Activated T-cell treated with anti-CD3 and anti-CD28 coated beads for 48 hours (primary cell): ENCODE measurements at regions not wholly inside any gene's neighbourhood (a gene's known extent, or its start where the extent isn't known, plus 50 kb on each side); places are given as distances from the start of the nearest gene placed in this dataset.
"Not testable (repeated sequence)": the region's sequence is repeated elsewhere in the genome, so short reads cannot be mapped to it uniquely, and the experiment has no call there.

Experiments
- DNase-seq: peaks from one replicate; pipeline ENCODE4 v3.0.0-alpha.2; 2020; ENCODE audit warnings: low read depth

- DNase-seq: no peak
These were observed 144.5 kb upstream of the KCNJ15 start for GRCh38 chr21:38112219-38112789.

- DNase-seq: no peak
These were observed 142.0 kb upstream of the KCNJ15 start for GRCh38 chr21:38114717-38115333.

GRCh38 chr21:38115870-38116269 is 140.9 kb upstream of the KCNJ15 start:
- no peak for DNase-seq

- DNase-seq: no peak
These were observed 137.0 kb upstream of the KCNJ15 start for GRCh38 chr21:38119793-38120192.

- not testable (repeated sequence) for DNase-seq
These were observed 136.2 kb upstream of the KCNJ15 start for GRCh38 chr21:38120679-38120983.

DNA sequence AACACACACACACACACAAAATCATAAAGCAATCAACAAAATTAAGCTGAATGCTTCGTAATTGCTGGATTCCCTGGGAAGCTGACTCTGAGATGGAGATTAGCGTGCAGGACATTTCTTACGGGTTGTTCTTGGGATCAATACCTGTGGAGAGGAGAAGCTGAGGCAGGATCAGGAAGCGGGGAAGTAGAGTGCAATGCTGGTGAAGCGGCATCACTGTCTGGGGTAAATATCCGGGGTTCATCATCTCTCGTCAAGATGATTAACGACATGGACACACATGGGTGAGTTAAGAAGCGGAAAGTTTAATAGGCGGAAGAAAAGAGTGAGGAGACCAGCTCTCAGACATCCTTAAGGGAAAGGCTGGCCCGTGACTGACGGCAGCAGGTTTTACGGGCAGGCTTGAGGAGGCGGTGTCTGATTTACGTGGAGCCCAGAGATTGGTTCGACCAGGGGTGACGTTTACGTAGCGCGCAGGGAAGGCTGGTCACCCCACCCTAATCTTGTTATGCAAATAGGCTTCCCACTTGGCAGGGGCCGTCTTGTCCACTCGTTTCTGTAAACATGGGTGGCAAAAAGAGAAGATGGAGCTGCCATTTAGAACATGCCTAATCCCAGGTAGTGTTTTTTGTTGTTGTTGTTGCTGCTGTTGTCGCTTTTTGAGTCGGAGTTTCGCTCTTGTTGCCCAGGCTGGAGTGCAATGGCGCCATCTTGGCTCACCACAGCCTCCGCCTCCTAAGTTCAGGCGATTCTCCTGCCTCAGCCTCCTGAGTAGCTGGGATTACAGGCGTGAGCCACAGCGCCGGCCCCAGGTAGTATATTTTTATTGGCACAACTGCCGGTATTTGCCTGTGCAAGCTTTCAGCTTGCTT is 135.6 kb upstream of the KCNJ15 start:
- no peak for DNase-seq

DNA sequence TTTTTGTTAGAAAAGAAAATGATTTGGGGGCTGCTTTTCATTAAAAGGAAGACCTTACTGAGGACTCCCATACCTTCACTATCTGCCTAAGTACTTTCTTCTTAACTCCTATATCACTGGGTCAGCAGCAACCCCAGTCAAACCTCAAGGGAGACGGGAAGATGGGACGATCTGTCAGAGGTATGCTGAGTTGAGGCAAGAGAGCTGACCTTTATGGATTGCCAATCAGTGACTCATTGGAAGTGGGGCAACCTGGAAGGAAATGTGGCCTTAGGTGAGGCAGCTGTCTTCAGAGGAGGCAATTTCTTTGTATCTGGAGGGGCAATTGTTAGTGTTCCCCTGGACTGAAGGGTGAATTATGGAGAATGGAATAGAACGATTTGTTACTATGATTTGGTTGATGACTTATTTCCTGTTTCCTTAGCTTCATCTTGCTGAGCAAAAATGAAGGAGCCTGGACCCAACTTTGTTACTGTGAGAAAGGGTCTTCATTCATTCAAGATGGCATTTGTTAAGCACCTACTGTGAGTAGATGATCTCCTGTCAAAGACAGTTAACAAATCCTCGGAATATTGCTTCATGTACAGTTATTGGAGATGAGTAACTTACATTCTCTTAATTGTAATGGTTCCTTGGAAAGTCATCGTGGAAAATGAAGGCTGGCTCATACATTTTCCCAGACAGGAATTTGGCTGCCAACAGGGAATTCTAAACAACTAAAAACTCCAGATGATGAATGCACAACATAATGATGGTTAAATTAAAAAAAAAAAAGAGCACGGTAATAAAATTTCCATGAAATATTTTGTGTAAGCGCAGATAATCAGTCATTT is 134.7 kb upstream of the KCNJ15 start:
- DNase-seq: no peak

DNA sequence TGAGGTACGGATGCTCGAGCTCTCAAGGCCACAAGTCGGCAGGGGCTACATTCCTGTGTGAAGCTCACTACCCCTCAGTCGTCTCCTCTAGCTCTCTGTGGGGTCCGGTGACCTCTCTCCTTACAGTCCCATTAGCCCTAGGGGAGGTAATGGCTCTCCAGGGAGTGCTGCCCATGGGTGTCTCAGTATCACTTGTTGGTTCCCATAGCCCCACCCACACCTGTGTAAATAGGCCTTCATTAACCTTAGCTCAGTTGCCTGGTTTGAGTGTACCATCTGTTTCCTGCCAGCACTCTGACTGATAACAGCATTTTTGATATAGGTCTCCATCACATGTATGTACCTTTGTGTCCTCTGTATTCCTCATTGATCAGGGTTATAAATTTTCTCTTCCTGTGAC is 133.2 kb upstream of the KCNJ15 start:
- no peak for DNase-seq

DNA sequence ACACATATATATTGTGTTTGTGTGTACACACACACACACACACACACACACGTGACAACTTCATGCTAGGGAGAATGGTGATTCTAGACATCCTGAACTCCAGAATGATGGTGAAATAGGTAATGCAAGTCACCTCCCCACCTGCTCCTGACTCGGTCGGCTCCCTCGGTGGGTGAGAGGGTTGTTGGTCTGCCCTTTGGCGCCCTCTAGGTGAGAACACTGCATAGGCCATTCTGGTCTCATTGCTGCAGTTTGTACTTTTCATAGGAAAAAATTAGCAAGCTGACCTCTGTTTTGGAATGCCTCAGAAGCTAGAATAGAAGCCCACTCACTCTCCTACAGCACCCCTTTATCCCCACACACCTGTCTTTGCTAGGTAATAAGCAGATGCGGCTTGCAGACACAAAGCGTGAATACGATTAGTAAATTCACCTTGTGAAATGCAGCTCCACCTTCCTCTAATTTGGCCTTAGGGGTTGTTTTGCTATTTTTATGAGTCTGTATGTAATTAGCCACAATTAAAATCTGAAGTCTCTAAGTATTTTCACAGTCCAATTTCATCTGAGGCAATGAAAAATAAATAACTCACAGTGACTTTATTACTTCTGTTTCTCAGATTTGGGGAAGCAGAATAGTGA is 130.0 kb upstream of the KCNJ15 start:
- DNase-seq: peak; percentile 46

DNA sequence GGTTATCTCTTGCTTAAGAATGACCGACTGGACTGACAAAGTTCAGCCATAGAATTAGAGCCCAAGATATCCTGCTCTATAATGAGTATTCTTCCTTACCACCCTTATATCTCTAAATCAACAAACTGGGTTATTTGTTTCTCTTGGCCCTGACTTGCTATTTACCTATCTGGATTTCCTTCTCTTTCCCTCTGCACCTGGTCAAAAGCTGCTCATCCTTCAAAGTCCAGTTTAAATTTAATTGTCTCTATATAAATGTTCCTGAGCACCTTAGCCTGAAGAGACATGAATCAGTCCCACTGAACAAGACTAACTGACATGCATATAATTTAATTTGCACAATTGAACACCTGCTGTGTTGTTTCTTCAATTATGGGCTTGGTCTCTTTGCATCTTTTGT is 127.1 kb upstream of the KCNJ15 start:
- DNase-seq: no peak

DNA sequence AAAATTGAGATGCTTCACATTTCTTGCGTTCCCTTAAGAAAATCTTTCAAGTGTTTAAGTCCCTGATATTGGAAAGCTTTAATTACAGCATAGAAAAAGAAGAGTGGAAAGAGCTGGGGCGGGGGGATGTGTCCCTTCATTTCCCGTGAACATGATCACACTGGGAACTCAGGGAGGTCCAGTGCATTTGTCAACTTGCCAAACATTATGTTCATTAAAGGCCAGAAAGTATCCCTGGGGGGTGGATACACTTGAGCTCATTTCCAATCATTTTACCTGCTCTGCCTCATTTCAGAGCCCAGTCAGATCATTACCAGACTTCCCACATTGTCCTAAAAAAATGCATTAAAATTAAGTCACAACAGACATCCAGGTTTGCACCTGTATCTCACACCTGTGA is 123.6 kb upstream of the KCNJ15 start:
- no peak for DNase-seq

GRCh38 chr21:38134084-38134873 is 122.5 kb upstream of the KCNJ15 start:
- no peak for DNase-seq

- no peak for DNase-seq
These were observed 120.6 kb upstream of the KCNJ15 start for GRCh38 chr21:38136201-38136600.

- no peak for DNase-seq
These were observed 117.2 kb upstream of the KCNJ15 start for GRCh38 chr21:38139380-38140168.

DNA sequence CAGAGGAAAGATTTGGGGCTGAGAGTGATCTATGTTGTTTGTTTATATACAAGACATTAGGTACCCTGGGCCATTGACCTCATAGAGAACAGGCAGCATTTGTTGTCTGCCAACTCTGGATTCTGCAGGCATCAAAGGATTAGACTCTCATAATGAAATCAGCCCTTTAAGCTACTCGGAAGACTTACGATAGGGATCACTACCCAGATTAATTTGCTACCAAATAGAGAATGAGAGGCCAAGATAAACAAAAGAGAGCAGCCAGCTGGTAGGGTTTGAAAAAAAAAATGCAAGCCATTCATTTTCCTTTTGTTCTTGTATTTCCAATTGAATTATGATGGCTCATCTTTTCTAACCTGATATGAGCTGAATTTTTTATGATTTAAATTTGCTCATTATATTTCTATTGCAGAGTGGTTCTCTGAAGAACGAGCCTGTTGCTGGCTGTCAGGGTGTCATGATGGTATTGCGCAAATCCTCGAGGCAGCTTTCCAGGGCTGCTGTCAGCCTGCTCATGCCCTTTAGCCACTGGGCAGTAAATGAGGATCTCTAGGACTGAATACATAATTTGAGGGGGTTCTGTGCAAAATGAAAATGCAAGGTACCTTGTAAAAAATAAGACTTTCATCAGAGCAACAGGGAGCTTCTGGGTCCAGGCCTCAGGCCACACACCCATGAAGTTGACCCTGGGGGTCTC is 116.4 kb upstream of the KCNJ15 start:
- no peak for DNase-seq

- DNase-seq: no peak
These were observed 114.6 kb upstream of the KCNJ15 start for GRCh38 chr21:38142224-38142623.

- no peak for DNase-seq
These were observed 112.6 kb upstream of the KCNJ15 start for GRCh38 chr21:38144193-38144592.

GRCh38 chr21:38145104-38145503 is 111.7 kb upstream of the KCNJ15 start:
- DNase-seq: no peak

DNA sequence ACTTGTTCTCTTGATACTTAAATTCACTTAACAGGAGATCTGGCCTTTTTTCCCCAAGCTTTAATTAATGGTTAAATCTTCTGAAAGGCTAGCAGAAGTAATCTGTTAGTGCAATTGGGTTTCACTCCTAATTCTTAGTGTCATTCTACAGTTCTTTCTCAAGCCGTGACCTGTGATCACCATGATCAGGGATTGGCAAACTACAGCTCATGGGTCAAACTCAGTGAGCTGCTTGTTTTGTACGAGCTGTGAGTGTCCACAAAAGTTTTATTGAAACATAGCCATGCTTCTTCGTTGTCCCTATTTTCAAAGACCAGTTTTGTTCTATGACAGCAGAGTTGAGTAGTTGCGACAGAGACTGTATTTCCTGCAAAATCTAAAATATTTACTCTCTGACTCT is 109.4 kb upstream of the KCNJ15 start:
- DNase-seq: no peak

DNA sequence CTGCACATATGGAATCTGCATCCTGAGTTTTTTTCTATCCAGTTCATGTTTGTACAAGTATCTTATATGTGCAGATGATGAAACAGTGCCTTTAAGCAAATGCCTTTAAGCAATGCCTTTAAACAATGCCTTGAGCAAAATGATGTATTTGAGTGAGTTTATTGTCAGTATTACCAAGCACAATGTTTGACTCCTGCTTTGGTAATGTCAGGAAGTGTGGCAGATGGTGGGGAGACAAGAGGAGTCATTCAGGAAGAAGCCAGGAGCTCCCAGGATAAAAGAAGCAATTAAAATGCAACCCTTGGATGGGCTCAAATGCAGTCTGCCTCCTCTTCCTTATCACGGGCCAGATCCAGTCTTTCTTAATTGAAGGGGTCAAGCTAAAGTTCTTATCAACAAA is 108.7 kb upstream of the KCNJ15 start:
- no peak for DNase-seq
